OCI-LY7 (cell line): ENCODE measurements at regions not wholly inside any gene's neighbourhood (a gene's known extent, or its start where the extent isn't known, plus 50 kb on each side); places are given as distances from the start of the nearest gene placed in this dataset.

ENCODE experiments used
- CTCF ChIP-seq: fragments of 200-600 bp; sonication (generic); conservative IDR thresholded peaks from 2 replicates; pipeline ENCODE4 v1.5.1; 2014; ENCODE audit warnings: mild to moderate bottlenecking, antibody characterized with exemption, low read length, moderate library complexity, mixed read lengths
- EZH2phosphoT487 ChIP-seq: fragments of 200-600 bp; sonication (generic); IDR thresholded peaks from 2 replicates; pipeline ENCODE4 v1.6.1; 2018; ENCODE audit warnings: low read depth, borderline replicate concordance, mild to moderate bottlenecking, mixed run types, antibody characterized with exemption, low read length, moderate library complexity, mixed read lengths

- no peak for TF ChIP-seq CTCF
- no peak for TF ChIP-seq EZH2phosphoT487
These were observed 230.5 kb upstream of the CHRNA7 start for GRCh38 chr15:31799715-31800321.
